SIG-M5 treated with dmso at 0.1 percent for 504 hours (cell line): ENCODE measurements at regions not wholly inside any gene's neighbourhood (a gene's known extent, or its start where the extent isn't known, plus 50 kb on each side); places are given as distances from the start of the nearest gene placed in this dataset.

ENCODE experiments used
- DNase-seq: peaks from one replicate; lab custom pipeline; 2025; ENCODE audit not compliant: unreplicated experiment; lab: John Stamatoyannopoulos, UW

DNA sequence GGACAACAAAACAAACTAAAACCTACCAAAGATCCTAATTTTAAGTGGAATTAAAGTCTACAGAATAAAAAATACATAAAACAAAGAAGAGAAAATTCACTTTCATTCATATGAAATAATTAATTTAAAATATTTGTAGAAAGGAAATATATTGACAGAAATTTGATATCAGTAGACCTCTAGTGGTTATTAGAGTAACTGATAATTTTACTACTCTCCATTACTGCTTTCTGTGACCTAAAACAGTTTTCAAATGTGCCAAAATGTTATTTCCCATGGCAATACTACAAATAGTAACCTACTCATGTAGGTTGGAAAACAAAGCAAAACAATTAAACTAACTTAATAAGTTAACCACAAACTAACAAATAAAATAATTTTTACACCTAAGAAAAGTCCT is 147.1 kb downstream of the NOL4 start:
- no peak for DNase-seq

DNA sequence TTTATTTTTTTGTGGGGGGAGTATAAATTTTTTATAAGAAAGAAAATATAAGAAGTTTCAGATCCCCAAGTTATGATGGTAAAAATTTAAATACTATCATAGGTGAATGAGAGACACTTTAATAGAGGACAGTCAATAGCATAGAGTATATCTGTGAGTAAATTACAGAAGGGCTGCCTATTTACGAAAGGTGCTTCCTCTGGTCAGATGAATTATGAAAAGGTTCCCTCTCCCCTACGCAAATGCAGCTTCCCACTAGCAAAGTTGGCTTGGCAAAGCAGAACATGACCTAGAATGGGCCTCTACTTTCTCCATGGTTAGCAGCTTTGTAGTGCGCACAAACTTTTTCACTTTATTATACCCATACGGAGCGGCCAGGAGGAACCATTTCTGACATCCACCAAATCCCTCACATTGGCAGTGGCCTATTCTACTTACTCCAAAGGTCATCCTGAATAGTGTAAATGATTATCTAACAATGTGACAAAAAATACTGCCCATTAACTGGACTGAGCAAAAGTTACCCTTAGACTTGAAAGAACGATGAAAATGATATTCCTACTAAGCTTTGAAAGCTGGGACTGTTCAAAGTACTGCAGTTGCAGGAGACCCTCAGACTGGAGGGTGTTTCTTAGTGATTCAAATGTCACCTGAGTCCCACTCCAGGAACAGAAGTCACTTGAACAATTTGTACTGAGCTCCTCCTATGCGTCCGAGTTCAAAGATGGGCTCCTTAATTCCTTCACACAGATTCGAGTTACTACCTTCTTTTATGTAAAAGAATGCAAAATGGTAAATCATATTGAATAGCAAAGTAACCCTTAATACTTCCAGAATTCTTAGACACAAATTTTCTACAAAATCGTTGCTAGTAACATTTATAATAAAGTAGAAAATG is 148.5 kb downstream of the NOL4 start:
- DNase-seq, result no peak

DNA sequence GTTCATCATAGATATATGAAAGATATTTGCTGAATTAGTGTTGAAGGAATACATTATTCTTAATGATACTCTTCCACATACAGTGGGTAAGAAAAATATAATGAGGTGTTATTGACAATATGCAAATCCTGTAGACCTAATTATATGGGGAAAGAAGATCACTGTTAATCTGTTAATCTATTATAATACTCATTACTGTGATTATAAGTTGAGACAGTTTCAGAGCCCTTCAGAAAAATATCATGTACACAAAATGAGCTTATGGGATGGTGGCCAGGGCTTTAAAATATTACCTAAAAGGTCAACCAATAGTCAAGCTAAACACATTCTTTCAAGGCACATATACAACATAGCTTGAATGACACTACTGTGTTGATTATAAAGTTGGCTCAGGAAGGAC is 163.5 kb downstream of the NOL4 start:
- DNase-seq, result no peak

DNA sequence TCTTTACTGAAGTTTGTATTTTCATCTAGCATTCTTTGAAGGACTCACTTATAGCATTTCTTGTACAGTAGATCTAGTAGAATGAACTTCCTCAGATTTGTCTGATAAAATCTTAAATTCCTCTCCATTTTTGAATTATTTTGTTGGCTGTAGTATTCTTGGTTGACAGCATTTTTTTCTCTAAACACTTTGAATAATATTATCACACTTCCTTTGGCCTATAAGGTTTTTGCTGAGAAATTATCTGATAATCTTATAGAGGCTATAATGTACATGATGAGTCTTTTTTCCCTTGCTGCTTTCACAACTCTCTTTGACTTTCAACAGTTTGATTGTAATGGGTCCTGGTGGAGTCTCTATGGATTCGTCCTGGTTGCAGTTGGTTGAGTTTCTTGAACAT is 169.5 kb downstream of the NOL4 start:
- no peak for DNase-seq

GRCh38 chr18:34050661-34051060 is 174.1 kb downstream of the NOL4 start:
- DNase-seq, result no peak

- no peak for DNase-seq
Observed at GRCh38 chr18:34049511-34049910, 175.2 kb downstream of the NOL4 start.

- DNase-seq, result no peak
Observed at GRCh38 chr18:34048423-34048822, 176.3 kb downstream of the NOL4 start.

DNA sequence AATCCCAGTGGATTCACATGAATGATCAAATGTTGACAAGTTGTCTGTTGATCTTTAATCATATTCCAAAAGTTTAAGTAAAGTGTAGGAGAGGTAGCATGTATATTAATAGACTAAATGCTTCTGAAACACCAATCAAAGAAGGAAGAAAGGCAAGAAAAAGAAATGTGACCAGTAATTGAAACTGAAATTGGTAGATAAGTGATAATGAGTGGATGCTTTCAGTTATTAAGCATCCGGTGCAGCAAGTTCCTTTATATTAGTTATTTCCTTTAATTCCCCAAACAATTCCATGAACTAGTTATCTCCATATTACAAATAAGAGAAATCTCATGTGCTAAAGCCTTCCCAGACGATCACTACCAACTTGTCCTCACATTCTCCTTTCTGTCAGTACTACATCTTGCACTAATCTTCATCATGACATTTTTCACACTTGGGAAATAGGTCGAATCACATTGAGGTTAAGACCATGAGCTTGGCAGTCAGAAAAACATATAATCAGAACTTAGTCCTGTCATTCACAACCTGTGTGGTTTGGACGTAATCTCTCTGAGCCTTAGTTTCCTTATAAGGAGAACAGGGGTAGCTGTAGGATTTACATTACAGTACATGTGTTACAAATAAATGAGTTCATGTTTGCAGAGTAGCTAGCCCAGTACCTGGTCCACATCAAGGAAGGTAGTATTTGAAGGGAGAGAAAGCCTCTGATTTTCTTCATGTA is 182.1 kb downstream of the NOL4 start:
- DNase-seq, result no peak

DNA sequence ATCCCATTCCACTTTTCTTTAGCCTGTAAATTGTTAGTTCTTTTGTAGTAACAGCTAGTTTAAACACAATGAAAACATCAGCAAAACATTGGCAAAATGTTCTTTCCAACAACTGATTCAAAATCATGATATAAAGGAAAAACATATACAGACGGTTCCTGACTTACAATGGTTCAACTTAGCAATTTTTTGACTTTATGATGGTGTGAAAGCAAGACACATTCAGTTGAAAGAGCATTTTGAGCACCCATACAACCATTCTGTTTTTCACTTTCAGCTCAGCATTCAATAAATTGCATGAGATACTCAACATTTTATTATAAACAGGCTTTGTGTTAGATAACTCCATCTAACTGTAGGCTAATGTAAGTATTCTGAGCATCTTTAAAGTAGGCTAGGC is 185.1 kb downstream of the NOL4 start:
- DNase-seq, result no peak

GRCh38 chr18:34039201-34039600 is 185.5 kb downstream of the NOL4 start:
- no peak for DNase-seq

DNA sequence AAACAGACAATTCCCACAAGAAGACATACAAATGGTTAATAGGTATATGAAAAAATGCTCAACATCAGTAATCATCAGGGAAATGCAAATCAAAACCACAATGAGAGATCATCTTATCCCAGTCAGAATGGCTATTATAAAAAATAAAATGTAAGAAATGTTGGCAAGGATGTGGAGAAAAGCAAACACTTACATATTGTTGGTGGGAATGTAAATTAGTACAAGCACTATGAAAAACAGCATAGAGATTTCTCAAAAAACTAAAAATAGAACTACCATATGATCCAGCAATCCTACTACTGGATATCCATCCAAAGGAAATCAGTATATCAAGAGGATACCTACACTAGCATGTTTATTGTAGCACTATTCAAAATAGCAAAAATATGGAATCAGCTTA is 186.6 kb downstream of the NOL4 start:
- DNase-seq, result no peak

- DNase-seq, result no peak
Observed at GRCh38 chr18:34033968-34034367, 190.7 kb downstream of the NOL4 start.

GRCh38 chr18:34031810-34032209 is 192.9 kb downstream of the NOL4 start:
- DNase-seq, result no peak

DNA sequence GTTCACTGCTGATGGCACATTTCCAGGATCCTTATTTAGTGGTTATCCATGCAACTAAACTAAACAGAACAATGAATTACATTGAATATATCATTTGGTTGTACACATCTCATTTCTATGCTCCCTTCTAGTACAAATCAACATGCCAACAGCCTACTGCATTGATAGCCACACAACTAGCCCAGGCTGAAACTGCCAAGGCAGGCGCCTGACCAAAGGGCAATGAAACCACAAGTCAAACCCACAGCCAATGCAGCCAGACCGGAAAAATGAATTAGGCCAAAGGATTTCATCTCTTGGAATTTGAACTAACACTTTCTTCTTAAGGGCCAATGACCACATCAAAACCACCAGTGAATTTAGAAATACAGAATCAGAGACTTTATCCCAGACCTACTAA is 196.4 kb downstream of the NOL4 start:
- DNase-seq, result no peak

DNA sequence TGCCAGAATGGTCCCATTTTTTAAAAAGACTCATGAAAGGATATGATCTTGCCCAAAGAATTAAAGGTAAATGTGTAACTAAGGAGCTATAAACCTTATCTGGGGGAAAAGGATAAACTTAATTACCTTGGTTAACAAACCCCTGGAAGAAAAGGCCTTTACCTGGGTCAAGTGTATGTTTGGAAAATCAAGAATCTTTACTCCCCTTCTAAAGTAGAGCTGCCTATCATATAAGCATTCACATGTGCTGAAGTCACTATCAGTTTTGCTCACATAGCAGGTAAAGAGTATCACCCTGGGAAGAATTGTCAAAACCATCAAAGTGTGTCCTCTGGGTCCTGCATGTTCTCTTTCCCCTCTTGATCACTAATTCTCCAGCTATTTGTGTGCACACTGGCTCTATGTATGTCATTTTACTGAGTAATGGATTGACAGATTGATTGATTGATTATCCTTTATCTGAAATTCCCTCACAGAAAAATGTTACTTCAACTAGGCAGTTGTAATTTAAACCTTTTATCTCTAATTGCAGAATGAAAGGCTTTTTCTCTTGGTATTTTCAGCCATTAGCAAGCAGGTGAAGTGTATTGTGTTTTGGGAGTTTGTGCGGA is 199.4 kb downstream of the NOL4 start:
- DNase-seq, result no peak

GRCh38 chr18:34023471-34023870 is 201.2 kb downstream of the NOL4 start:
- no peak for DNase-seq

- no peak for DNase-seq
Observed at GRCh38 chr18:34018336-34018735, 206.4 kb downstream of the NOL4 start.

DNA sequence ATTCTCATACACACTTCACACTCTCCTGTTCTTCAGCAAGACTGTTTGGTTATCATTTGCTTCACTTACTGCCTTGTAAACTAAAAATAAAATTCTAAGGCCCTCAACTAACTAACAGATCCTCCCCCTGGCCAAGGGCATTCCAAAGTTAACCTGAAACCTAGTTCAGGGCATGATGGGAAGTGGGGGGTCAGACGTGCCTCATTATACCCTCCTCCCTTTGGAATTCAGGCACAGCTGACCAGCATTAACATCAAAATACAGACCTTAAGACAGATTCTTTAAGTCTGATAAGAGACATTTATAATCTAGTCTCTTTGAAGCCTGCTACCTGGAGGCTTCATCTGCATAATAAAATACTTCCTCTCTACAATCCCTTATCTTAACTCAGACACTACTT is 221.0 kb downstream of the NOL4 start:
- no peak for DNase-seq

GRCh38 chr18:34002130-34002529 is 222.6 kb downstream of the NOL4 start:
- no peak for DNase-seq

DNA sequence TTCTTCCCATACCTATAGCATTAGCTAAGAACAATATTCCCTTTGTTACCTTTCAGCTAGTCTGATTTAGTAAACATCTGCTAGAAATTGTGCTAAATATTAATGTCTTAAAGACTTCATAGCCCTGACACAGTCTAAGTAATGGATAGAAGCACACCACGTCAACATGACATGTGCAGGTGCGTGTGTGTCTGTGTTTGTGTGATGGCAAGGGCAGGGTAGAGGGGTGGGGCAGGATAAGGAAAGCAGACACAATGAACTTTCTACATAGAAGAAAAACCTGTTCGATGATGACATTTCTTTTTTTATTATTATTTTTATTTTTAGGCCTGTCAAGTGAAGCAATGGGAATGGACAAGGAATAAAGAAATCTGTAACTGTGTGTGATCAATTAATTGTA is 223.3 kb downstream of the NOL4 start:
- no peak for DNase-seq

- DNase-seq, result no peak
Observed at GRCh38 chr18:33987206-33987605, 237.5 kb downstream of the NOL4 start.

- no peak for DNase-seq
Observed at GRCh38 chr18:33983126-33983525, 241.6 kb downstream of the NOL4 start.
